NCI-H2196 treated with DMSO at 0.1 percent for 48 hours (cell line): ENCODE measurements at regions not wholly inside any gene's neighbourhood (a gene's known extent, or its start where the extent isn't known, plus 50 kb on each side); places are given as distances from the start of the nearest gene placed in this dataset.

ENCODE experiments used
- DNase-seq: peaks from one replicate; lab custom pipeline; 2025; ENCODE audit not compliant: unreplicated experiment; lab: John Stamatoyannopoulos, UW

- DNase-seq = no peak
Measured at GRCh38 chr16:76226481-76226880, 50.7 kb upstream of the CNTNAP4 start.
